ENCODE measurements at regions not wholly inside any gene's neighbourhood (a gene's known extent, or its start where the extent isn't known, plus 50 kb on each side); places are given as distances from the start of the nearest gene placed in this dataset.

- TF ChIP-seq POLR2A (IDR thresholded peaks at IDR 0.05) (no peak), CTCF (IDR thresholded peaks at IDR 0.05) (no peak), POLR2AphosphoS5 (IDR thresholded peaks at IDR 0.05) (no peak)
Measured at GRCh38 chr3:35849496-35849895, 210.2 kb downstream of the ARPP21 start.
